ENCODE measurements at regions not wholly inside any gene's neighbourhood (a gene's known extent, or its start where the extent isn't known, plus 50 kb on each side); places are given as distances from the start of the nearest gene placed in this dataset.
A peak's percentile ranks its signal among the peaks of the same experiment; 100 is the strongest.

GRCh38 chr1:229149435-229149834 lies 121.5 kb upstream of the RAB4A start:
- no peak overlapping the region for H3K9ac ChIP-seq (ENCODE audit: insufficient read depth, low read depth, low read length)
- FAIRE-seq (no peak), DNase-seq (ENCODE audit: low spot score) (no peak), ATAC-seq (no peak)
- H2AFZ ChIP-seq (ENCODE audit: low read length) = no peak overlapping the region
- H3K4me3 ChIP-seq (replicated peaks in 1 of 3; ENCODE audit: insufficient read depth in 1 of 3, low read depth in 2 of 3, low read length in 3 of 3) = no peak overlapping the region
- H3K4me1 ChIP-seq (ENCODE audit: insufficient read depth, low read length) = peaks cover 46% of the 10 kb centered on the region
- no TSS peak for BruUV-seq (replicated peaks)
- intact Hi-C loops (cut with micrococcal nuclease; ENCODE audit: unreplicated experiment) (loop anchor here (2.0 to 5.0 kb wide), 2 partner anchors 152 to 457 kb away; no protein-coding TSS in a partner anchor), in situ Hi-C loops (cut with HindIII; ENCODE audit: extremely low pct_ligation_motif_present, low pct_unique_long_range_greater_than_20kb) (no loop called here)
- no peak overlapping the region for H3K4me2 ChIP-seq (ENCODE audit: low read depth, low read length)
- no peak overlapping the region for H3K27ac ChIP-seq (ENCODE audit: extremely low read length, insufficient read depth, low read length)
- no peaks in the 10 kb centered on the region for H3K36me3 ChIP-seq (replicated peaks in 1 of 2; ENCODE audit: control insufficient read depth in 1 of 2, insufficient read depth in 2 of 2, low read length in 2 of 2)
- H3K9me3 ChIP-seq (ENCODE audit: low read length) = no peaks in the 10 kb centered on the region
- CTCF ChIA-PET (ENCODE audit: low intra/inter-chr PET ratio, low total read pairs) = no interaction called here
- POLR2A ChIA-PET = interaction anchor here (3.8 kb wide), 1 partner anchor 18 kb away, joined by 56 read pairs; no protein-coding TSS in a partner anchor
- no peaks in the 10 kb centered on the region for H4K20me1 ChIP-seq (ENCODE audit: insufficient read depth, low read length)
- no peaks in the 10 kb centered on the region for H3K27me3 ChIP-seq (ENCODE audit: control insufficient read depth in 1 of 2, insufficient read depth in 2 of 2, low read length in 2 of 2)
- H3K79me2 ChIP-seq (ENCODE audit: insufficient read depth, low read length) = no peaks in the 10 kb centered on the region
- TF ChIP-seq CENPT (CRISPR knock-in tag; IDR thresholded peaks at IDR 0.05; ENCODE audit: low read depth) (no peak), CREB1 (IDR thresholded peaks at IDR 0.05) (peak; percentile 18; the same call in 1 of the 2 replicates), CREB1 (CRISPR knock-in tag; IDR thresholded peaks at IDR 0.05) (no peak), ZNF629 (CRISPR knock-in tag; conservative IDR thresholded peaks at IDR 0.05) (peak; percentile 56), TRIM22 (IDR thresholded peaks at IDR 0.05) (0 out of 2 replicates have a peak, but pooled peaks have one; percentile 26)
- 100% methylated on average over 2 of the region's 2 CpGs for WGBS (ENCODE audit: low lambda C conversion rate)

- Histone ChIP-seq H4K20me1 (ENCODE audit: insufficient read depth, low read length) (no peaks in the 10 kb centered on the region), H3K79me2 (ENCODE audit: insufficient read depth, low read length) (no peaks in the 10 kb centered on the region), H3K27me3 (ENCODE audit: control insufficient read depth in 1 of 2, insufficient read depth in 2 of 2, low read length in 2 of 2) (no peaks in the 10 kb centered on the region), H3K36me3 (replicated peaks in 1 of 2; ENCODE audit: control insufficient read depth in 1 of 2, insufficient read depth in 2 of 2, low read length in 2 of 2) (no peaks in the 10 kb centered on the region), H3K4me1 (ENCODE audit: insufficient read depth, low read length) (peaks cover 55% of the 10 kb centered on the region), H3K9me3 (ENCODE audit: low read length) (no peaks in the 10 kb centered on the region), H3K9ac (ENCODE audit: insufficient read depth, low read depth, low read length) (no peak overlapping the region), H2AFZ (ENCODE audit: low read length) (no peak overlapping the region), H3K4me3 (replicated peaks in 1 of 3; ENCODE audit: insufficient read depth in 1 of 3, low read depth in 2 of 3, low read length in 3 of 3) (no peak overlapping the region), H3K27ac (ENCODE audit: extremely low read length, insufficient read depth, low read length) (no peak overlapping the region), H3K4me2 (ENCODE audit: low read depth, low read length) (no peak overlapping the region)
- TF ChIP-seq ATF1 (CRISPR knock-in tag; IDR thresholded peaks at IDR 0.05) = no peak
- no peak for TF ChIP-seq ATF6 (CRISPR knock-in tag; conservative IDR thresholded peaks at IDR 0.05)
- no peak for TF ChIP-seq ZSCAN22 (CRISPR knock-in tag; IDR thresholded peaks at IDR 0.05)
- no peak for TF ChIP-seq HOXD1 (CRISPR knock-in tag; IDR thresholded peaks at IDR 0.05)
- TF ChIP-seq BRD4 (CRISPR knock-in tag; IDR thresholded peaks at IDR 0.05) = no peak
- no peak for TF ChIP-seq KAT2B (IDR thresholded peaks at IDR 0.05; ENCODE audit: borderline replicate concordance, low read depth, low read length)
- no peak for TF ChIP-seq ZNF431 (CRISPR knock-in tag; IDR thresholded peaks at IDR 0.05; ENCODE audit: borderline replicate concordance, low read depth)
- TF ChIP-seq KDM5A (IDR thresholded peaks at IDR 0.05; ENCODE audit: borderline replicate concordance, low read length) = no peak
- FAIRE-seq = no peak
- POLR2A ChIA-PET = no interaction called here
- in situ Hi-C loops (cut with HindIII; ENCODE audit: extremely low pct_ligation_motif_present, low pct_unique_long_range_greater_than_20kb) (loop anchor here (10.0 kb wide), 1 partner anchor 456 kb away; no protein-coding TSS in a partner anchor), intact Hi-C loops (cut with micrococcal nuclease; ENCODE audit: unreplicated experiment) (no loop called here)
- no peak for DNase-seq (ENCODE audit: low spot score)
- no TSS peak for BruUV-seq (replicated peaks)
- ATAC-seq = no peak
- CTCF ChIA-PET (ENCODE audit: low intra/inter-chr PET ratio, low total read pairs) = no interaction called here
- 94% methylated on average over 6 of the region's 7 CpGs for WGBS (ENCODE audit: low lambda C conversion rate)
Observed at GRCh38 chr1:229150518-229150917, 120.4 kb upstream of the RAB4A start.

Measured in HepG2 (cell line).